Kidney (tissue), 13 donors: ENCODE measurements at regions not wholly inside any gene's neighbourhood (a gene's known extent, or its start where the extent isn't known, plus 50 kb on each side); places are given as distances from the start of the nearest gene placed in this dataset.
A peak's percentile ranks its signal among the peaks of the same experiment; 100 is the strongest.

Source experiments
- DNase-seq, 5 donors: peaks; one replicate each; pipeline ENCODE4 v3.0.0-alpha.2; 2013 to 2020
- FAIRE-seq: peaks from 2 replicates; lab custom pipeline; 2012; peaks lifted over from hg19 to GRCh38; lab: Jason Lieb, UNC
- H3K27ac ChIP-seq, 2 donors: one replicate each; pipeline ENCODE4 v1.7.0; 2013; ENCODE audit warnings: low read depth in 2 of 2, low read length in 2 of 2, inconsistent platforms in 1 of 2
- H3K27me3 ChIP-seq: one replicate; pipeline ENCODE4 v1.7.1; 2013; ENCODE audit warnings: low read length, inconsistent platforms; ENCODE audit not compliant: control insufficient read depth, insufficient read depth
- H3K36me3 ChIP-seq, 3 donors: one replicate each; pipeline versions ENCODE4 v1.7.0 to v1.7.1; 2013; ENCODE audit warnings: low read length in 3 of 3, control low read depth in 1 of 3, inconsistent platforms in 1 of 3; ENCODE audit not compliant: insufficient read depth in 3 of 3, control insufficient read depth in 2 of 3
- H3K4me1 ChIP-seq, 3 donors: one replicate each; pipeline versions ENCODE4 v1.7.0 to v1.7.1; 2013; ENCODE audit warnings: low read length in 3 of 3, inconsistent platforms in 1 of 3, low read depth in 1 of 3; ENCODE audit not compliant: control insufficient read depth in 2 of 3, insufficient read depth in 2 of 3
- H3K4me3 ChIP-seq, 3 donors: one replicate each; pipeline versions ENCODE4 v1.7.0 to v1.8.1; 2013; ENCODE audit warnings: low read length in 3 of 3, control low read depth in 1 of 3, inconsistent platforms in 1 of 3
- H3K9ac ChIP-seq, 3 donors: one replicate each; pipeline versions ENCODE4 v1.7.0 to v1.7.1; 2013; ENCODE audit warnings: low read length in 3 of 3, control low read depth in 1 of 3, inconsistent platforms in 1 of 3
- H3K9me3 ChIP-seq, 3 donors: one replicate each; pipeline versions ENCODE4 v1.7.0 to v1.7.1; 2013; ENCODE audit warnings: low read length in 3 of 3, control low read depth in 1 of 3, inconsistent platforms in 1 of 3; ENCODE audit not compliant: control insufficient read depth in 2 of 3, insufficient read depth in 1 of 3
- intact Hi-C: fragments of 100-400 bp; cut with DNase I; formaldehyde crosslinking; loops from one replicate; pipeline ENCODE4 v1.11.1; 2022
- TF ChIP-seq, protein P1 (sequence below): IDR thresholded peaks from 3 replicates; pipeline ENCODE4 v1.5.1; 2012; ENCODE audit warnings: mild to moderate bottlenecking, moderate library complexity, borderline replicate concordance; ENCODE audit not compliant: insufficient read depth; ENCODE audit errors: extremely low read depth
- donor health status: control.
- donor health status: control.
- donor health status: control.
- donor health status: control.
- donor health status: control.
- donor health status: DM: yes; HTN: yes; CAD: no.
- donor health status: Normal renal cell carcinoma (clear cell type).

DNA sequence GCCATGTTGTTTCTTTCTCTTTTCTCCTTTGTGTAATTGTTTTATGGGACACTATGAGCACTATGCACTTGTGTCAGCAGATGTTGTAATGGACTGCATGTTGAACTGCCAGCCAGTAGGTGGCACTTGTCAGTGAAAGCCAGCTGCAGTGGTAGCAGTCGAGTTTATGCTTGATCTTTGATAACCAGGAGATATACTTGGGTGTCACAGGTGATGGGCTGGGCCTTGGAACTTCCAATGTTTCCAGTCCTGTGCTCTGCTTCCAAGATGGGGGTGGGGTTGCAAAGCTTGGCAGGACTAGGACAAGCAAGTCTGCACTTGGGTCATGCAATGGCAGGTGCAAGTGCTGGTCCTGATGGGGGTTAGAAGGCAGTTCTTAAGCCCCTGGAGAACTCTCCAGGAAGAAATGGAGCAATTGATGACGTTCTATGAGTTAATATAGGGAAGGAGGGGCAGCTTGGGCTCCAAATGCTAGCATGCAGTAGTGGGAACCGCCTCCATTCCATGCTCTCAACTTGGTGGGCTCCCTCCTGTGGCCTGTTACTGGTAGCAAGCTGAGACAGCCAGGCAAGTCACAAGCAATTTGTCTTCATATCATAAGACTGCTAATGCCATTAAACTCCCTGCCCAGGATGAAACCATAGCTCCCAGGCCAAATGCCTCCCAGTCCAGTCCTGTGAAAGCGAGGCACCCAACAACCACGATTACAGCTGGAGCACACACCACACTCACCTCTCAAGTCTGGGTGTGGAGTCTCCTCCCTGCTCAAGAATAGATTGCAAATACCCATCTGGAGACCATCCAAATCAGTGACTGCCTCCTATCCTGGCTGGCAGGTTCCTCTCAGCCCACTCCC lies 287.2 kb downstream of the CGGBP1 start:
- intact Hi-C loops: no loop called here
- no peak for FAIRE-seq

DNA sequence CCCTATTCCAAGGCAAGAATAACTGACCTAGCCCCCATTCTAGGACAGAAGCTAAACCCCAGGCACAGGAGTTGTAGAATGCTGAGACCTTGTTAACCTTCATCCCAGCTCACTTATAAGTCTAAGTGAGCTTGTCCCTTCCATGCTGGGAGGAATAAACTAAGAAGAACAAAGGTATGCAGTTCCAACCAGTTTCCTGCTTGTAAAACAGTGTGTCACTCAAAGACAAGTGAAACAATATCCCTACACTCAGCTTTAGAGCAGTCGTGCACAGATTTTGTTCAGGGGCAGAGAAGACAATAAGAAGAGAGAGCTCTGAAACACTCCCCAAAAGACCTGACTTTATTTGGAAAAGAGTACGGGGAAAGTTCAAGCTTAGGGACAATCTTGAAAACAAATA lies 292.1 kb downstream of the CGGBP1 start:
- H3K27ac ChIP-seq: no peak overlapping the region
- H3K4me3 ChIP-seq: no peak overlapping the region
- no peaks in the 10 kb centered on the region for H3K4me1 ChIP-seq
- DNase-seq (peak in 2 of 5 donors; percentile 13 to 14), FAIRE-seq (no peak)
- no peaks in the 10 kb centered on the region for H3K27me3 ChIP-seq
- H3K9me3 ChIP-seq: no peaks in the 10 kb centered on the region
- no peaks in the 10 kb centered on the region for H3K36me3 ChIP-seq
- no peak overlapping the region for H3K9ac ChIP-seq
- intact Hi-C loops: no loop called here
- TF ChIP-seq, protein P1, sequence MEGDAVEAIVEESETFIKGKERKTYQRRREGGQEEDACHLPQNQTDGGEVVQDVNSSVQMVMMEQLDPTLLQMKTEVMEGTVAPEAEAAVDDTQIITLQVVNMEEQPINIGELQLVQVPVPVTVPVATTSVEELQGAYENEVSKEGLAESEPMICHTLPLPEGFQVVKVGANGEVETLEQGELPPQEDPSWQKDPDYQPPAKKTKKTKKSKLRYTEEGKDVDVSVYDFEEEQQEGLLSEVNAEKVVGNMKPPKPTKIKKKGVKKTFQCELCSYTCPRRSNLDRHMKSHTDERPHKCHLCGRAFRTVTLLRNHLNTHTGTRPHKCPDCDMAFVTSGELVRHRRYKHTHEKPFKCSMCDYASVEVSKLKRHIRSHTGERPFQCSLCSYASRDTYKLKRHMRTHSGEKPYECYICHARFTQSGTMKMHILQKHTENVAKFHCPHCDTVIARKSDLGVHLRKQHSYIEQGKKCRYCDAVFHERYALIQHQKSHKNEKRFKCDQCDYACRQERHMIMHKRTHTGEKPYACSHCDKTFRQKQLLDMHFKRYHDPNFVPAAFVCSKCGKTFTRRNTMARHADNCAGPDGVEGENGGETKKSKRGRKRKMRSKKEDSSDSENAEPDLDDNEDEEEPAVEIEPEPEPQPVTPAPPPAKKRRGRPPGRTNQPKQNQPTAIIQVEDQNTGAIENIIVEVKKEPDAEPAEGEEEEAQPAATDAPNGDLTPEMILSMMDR: no peak

More for the DNA sequence above, 287.2 kb downstream of the CGGBP1 start:
- Histone ChIP-seq H3K27me3 (no peaks in the 10 kb centered on the region), H3K4me1 (no peaks in the 10 kb centered on the region), H3K9me3 (peaks cover 0 to 2% (median 0%) of the 10 kb centered on the region in 3 donors), H3K36me3 (no peaks in the 10 kb centered on the region), H3K27ac (no peak overlapping the region), H3K4me3 (no peak overlapping the region), H3K9ac (no peak overlapping the region)
- DNase-seq: peak in 2 of 5 donors; percentile 4 to 28
- TF ChIP-seq, protein P1: peak; percentile 53

- H3K27ac ChIP-seq: no peak overlapping the region
- no peak overlapping the region for H3K4me3 ChIP-seq
- no peaks in the 10 kb centered on the region for H3K36me3 ChIP-seq
- TF ChIP-seq, protein P1: no peak
- no peak for DNase-seq
- no peak for FAIRE-seq
- H3K4me1 ChIP-seq: no peaks in the 10 kb centered on the region
- intact Hi-C loops: no loop called here
- no peaks in the 10 kb centered on the region for H3K9me3 ChIP-seq
- H3K27me3 ChIP-seq: no peaks in the 10 kb centered on the region
- no peak overlapping the region for H3K9ac ChIP-seq
Measured at GRCh38 chr3:87765256-87765655, 293.5 kb downstream of the CGGBP1 start.
